Activated T-helper 1 cell treated with anti-CD3 and anti-CD28 coated beads, Interleukin-12 subunit alpha, Interleukin-12 subunit beta, Interleukin-2, Interleukin-4 antibody, amounts not matched to agents 30 ng/mL and 10 ng/mL and 1 ng/mL, durations not matched to agents 14 hours and 24 hours and 36 hours (primary cell): ENCODE measurements at regions not wholly inside any gene's neighbourhood (a gene's known extent, or its start where the extent isn't known, plus 50 kb on each side); places are given as distances from the start of the nearest gene placed in this dataset.
"Not testable (repeated sequence)": the region's sequence is repeated elsewhere in the genome, so short reads cannot be mapped to it uniquely, and the experiment has no call there.

Source experiments
- DNase-seq: peaks from one replicate; pipeline ENCODE4 v3.0.0; 2021; ENCODE audit warnings: low spot score
- H3K27ac Mint-ChIP-seq: one replicate; pipeline ENCODE4 v1.8.0; 2021; ENCODE audit warnings: mild to moderate bottlenecking, mixed read lengths
- H3K27me3 Mint-ChIP-seq: one replicate; pipeline ENCODE4 v1.8.0; 2022; ENCODE audit warnings: mild to moderate bottlenecking, moderate library complexity, mixed read lengths; ENCODE audit not compliant: insufficient read depth
- H3K36me3 Mint-ChIP-seq: one replicate; pipeline ENCODE4 v1.8.0; 2021; ENCODE audit warnings: low read depth, mixed read lengths
- H3K4me1 Mint-ChIP-seq: one replicate; pipeline ENCODE4 v1.8.0; 2021; ENCODE audit warnings: low read depth, mixed read lengths
- H3K4me3 Mint-ChIP-seq: one replicate; pipeline ENCODE4 v1.8.0; 2021; ENCODE audit warnings: mild to moderate bottlenecking, moderate library complexity, mixed read lengths
- H3K9me3 Mint-ChIP-seq: one replicate; pipeline ENCODE4 v1.8.0; 2021; ENCODE audit warnings: mixed read lengths
- intact Hi-C: fragments of 100-400 bp; cut with micrococcal nuclease; formaldehyde crosslinking; loops from one replicate; pipeline ENCODE4 v1.15.1; 2024

DNA sequence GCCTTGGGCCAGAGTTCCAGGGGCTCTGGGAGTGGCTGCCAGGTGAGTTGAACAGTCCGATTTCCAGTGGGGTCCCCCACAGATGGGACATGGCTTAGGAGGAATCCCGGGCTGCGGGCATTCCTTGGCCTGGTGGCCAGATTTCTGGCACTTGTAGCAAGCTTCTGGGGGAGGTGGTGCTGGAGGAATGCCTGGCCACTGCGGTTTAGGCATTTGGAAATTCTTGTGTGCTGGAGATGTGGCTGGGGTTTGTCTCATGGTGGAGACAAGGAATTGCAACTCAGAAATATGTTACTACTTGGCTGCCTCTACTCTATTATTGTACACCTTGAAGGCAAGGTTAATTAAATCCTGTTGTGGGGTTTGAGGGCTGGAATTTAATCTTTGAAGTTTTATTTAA, 779.8 kb downstream of the UQCRFS1 start:
- intact Hi-C loops, H3K4me3 Mint-ChIP-seq, H3K27ac Mint-ChIP-seq, H3K9me3 Mint-ChIP-seq, H3K27me3 Mint-ChIP-seq, H3K36me3 Mint-ChIP-seq, DNase-seq: not testable (repeated sequence)
- peaks cover 45% of the 10 kb centered on the region for H3K4me1 Mint-ChIP-seq

- H3K36me3 Mint-ChIP-seq, result no peaks in the 10 kb centered on the region
- intact Hi-C loops, result no loop called here
- peaks cover 26% of the 10 kb centered on the region for H3K4me1 Mint-ChIP-seq
- DNase-seq, result no peak
- H3K27ac Mint-ChIP-seq, result no peak overlapping the region
- no peaks in the 10 kb centered on the region for H3K9me3 Mint-ChIP-seq
- no peak overlapping the region for H3K4me3 Mint-ChIP-seq
- H3K27me3 Mint-ChIP-seq, result no peaks in the 10 kb centered on the region
These were observed 782.7 kb downstream of the UQCRFS1 start for GRCh38 chr19:28430214-28430613.

DNA sequence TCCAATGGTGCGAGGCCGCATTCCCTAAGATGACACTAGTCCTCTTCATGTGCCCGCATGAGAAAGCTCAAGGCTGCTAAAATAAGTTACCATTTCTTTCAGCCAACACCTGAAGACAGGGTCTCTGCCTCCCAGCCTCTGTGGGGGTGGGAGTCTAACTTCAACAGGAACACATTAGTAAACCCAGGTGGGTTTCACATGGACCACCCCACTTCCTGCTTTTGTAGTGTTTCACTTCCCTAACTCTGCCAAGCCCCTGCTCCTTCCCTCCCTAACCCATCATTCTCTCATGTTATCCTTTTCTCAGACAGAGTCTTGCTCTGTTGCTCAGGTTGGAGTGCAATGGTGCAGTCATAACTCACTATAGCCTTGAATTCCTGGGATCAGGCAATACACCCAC, 783.6 kb downstream of the UQCRFS1 start:
- Mint-ChIP-seq H3K4me3 (no peak overlapping the region), H3K9me3 (no peaks in the 10 kb centered on the region), H3K27me3 (no peaks in the 10 kb centered on the region), H3K27ac (no peak overlapping the region), H3K4me1 (peaks cover 24% of the 10 kb centered on the region), H3K36me3 (no peaks in the 10 kb centered on the region)
- intact Hi-C loops, result no loop called here
- no peak for DNase-seq

DNA sequence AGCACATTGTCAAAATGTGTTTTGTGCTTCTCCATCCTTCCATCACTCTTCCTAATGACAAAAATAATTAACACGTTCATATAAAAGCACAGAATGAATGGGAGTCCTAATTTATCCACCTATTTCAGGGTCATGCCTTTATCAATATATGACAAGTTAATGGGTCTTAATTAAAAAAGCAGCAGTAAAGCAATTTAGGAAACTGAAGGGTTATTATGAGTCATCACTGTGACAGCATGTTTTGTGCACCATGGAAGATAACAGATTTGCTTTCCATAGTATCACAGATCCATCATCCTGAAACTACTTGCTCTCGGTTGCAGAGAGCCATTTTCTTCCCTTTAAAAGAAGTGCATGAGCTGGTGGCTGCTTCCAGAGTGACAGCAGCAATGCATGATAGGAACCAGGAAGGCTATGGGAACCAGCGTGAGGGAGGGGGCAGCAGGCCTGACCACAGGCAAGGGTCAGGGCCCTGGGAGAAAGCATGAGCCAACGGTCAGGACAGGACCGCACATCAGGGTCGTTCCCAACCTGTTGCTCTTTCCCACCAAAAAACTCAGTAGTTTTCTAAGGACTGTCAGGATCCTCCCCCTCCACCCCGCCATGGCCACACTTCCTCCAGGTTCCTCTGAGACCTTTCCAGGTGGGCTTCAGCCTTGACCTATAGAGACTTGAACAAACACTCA, 784.1 kb downstream of the UQCRFS1 start:
- Mint-ChIP-seq H3K36me3 (no peaks in the 10 kb centered on the region), H3K4me3 (no peak overlapping the region), H3K27me3 (peaks cover 1% of the 10 kb centered on the region), H3K9me3 (no peaks in the 10 kb centered on the region), H3K4me1 (peaks cover 24% of the 10 kb centered on the region), H3K27ac (no peak overlapping the region)
- no peak for DNase-seq
- intact Hi-C loops, result no loop called here

- Mint-ChIP-seq H3K4me1 (peaks cover 24% of the 10 kb centered on the region), H3K27me3 (peaks cover 1% of the 10 kb centered on the region), H3K4me3 (no peak overlapping the region), H3K9me3 (no peaks in the 10 kb centered on the region), H3K36me3 (no peaks in the 10 kb centered on the region), H3K27ac (no peak overlapping the region)
- DNase-seq, result no peak
- intact Hi-C loops, result no loop called here
These were observed 785.4 kb downstream of the UQCRFS1 start for GRCh38 chr19:28427376-28428083.

DNA sequence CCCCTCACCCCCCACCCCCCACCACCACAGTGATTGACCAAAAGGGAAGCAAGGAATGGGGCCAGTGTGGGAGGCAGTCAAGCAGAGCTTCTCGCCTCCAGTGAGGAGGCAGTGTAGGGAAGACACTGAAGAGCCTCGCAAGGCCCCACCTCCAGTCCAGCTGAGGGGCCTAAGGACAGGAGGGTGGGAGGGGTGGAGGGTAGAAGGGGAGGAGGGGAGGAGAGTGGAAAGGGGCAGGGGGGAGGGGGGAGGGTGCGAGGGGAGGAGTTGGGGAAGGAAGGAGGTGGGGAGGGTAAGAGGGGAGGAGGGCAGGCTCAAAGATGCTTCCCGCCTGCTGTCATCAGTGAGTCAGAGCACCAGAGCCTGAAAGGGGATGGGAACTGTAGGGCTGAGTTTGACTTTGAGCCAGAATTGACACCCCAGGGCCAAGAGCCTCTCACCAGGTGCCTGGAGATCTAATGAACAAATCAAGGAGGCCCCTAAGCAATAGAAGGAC, 786.2 kb downstream of the UQCRFS1 start:
- Mint-ChIP-seq H3K27me3 (peaks cover 1% of the 10 kb centered on the region), H3K4me3 (no peak overlapping the region), H3K4me1 (peaks cover 30% of the 10 kb centered on the region), H3K36me3 (no peaks in the 10 kb centered on the region), H3K27ac (no peak overlapping the region), H3K9me3 (no peaks in the 10 kb centered on the region)
- intact Hi-C loops, result no loop called here
- no peak for DNase-seq

GRCh38 chr19:28426110-28426729, 786.7 kb downstream of the UQCRFS1 start:
- Mint-ChIP-seq H3K4me3 (no peak overlapping the region), H3K4me1 (peaks cover 36% of the 10 kb centered on the region), H3K36me3 (no peaks in the 10 kb centered on the region), H3K27me3 (peaks cover 1% of the 10 kb centered on the region), H3K9me3 (no peaks in the 10 kb centered on the region), H3K27ac (no peak overlapping the region)
- no peak for DNase-seq
- intact Hi-C loops, result no loop called here

DNA sequence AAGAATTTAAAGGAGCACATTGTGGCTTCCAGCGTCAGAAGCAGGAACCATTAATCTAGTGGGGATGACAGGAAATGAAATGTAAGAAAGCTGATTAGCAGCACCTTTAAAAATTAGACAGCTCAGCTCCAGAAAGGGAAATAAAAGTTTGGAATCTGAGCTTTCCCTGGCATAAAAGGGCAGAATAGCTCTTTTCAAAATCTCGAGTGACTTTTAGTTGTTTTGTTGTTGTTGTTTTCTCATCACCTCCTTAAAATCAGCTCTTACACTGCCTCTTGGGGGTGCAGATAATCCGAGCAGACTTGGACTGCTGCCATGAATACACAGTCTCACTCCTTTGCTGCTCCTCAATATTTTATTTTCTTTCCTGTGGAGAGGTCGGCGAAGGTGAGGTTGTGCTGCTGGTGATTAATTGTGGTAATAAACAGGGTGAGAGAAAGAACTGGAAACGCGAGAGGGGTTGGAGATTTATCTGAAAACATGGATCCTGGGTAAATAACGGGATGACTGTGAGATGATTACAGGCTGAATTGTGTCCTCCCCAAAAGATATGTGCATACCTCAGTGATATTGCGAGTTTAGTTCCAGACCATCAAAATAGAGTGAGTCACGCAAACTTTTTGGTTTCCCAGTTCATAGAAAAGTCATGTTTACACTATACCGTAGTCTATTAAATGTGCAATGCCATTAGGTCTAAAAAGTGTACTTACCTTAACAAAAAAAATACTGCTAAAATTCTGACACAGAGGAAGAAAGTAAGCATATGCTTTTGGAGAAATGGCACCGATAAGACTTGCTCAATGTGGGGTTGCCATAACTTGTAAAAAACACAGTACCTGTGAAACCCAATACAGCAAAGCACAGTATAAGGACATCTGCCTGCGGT, 787.7 kb downstream of the UQCRFS1 start:
- intact Hi-C loops, result no loop called here
- H3K4me1 Mint-ChIP-seq, result peaks cover 39% of the 10 kb centered on the region
- H3K36me3 Mint-ChIP-seq, result no peaks in the 10 kb centered on the region
- H3K9me3 Mint-ChIP-seq, result no peaks in the 10 kb centered on the region
- no peak for DNase-seq
- H3K27me3 Mint-ChIP-seq, result peaks cover 1% of the 10 kb centered on the region
- no peak overlapping the region for H3K27ac Mint-ChIP-seq
- no peak overlapping the region for H3K4me3 Mint-ChIP-seq

- H3K9me3 Mint-ChIP-seq, result no peaks in the 10 kb centered on the region
- no peaks in the 10 kb centered on the region for H3K36me3 Mint-ChIP-seq
- peaks cover 39% of the 10 kb centered on the region for H3K4me1 Mint-ChIP-seq
- intact Hi-C loops, result no loop called here
- no peak for DNase-seq
- H3K27me3 Mint-ChIP-seq, result peaks cover 1% of the 10 kb centered on the region
- no peak overlapping the region for H3K27ac Mint-ChIP-seq
- no peak overlapping the region for H3K4me3 Mint-ChIP-seq
These were observed 788.3 kb downstream of the UQCRFS1 start for GRCh38 chr19:28424662-28425045.

- no peak for DNase-seq
- Mint-ChIP-seq H3K27me3 (peaks cover 1% of the 10 kb centered on the region), H3K36me3 (no peaks in the 10 kb centered on the region), H3K27ac (no peak overlapping the region), H3K4me1 (peaks cover 39% of the 10 kb centered on the region), H3K4me3 (no peak overlapping the region), H3K9me3 (no peaks in the 10 kb centered on the region)
- intact Hi-C loops, result no loop called here
These were observed 788.9 kb downstream of the UQCRFS1 start for GRCh38 chr19:28424077-28424476.

DNA sequence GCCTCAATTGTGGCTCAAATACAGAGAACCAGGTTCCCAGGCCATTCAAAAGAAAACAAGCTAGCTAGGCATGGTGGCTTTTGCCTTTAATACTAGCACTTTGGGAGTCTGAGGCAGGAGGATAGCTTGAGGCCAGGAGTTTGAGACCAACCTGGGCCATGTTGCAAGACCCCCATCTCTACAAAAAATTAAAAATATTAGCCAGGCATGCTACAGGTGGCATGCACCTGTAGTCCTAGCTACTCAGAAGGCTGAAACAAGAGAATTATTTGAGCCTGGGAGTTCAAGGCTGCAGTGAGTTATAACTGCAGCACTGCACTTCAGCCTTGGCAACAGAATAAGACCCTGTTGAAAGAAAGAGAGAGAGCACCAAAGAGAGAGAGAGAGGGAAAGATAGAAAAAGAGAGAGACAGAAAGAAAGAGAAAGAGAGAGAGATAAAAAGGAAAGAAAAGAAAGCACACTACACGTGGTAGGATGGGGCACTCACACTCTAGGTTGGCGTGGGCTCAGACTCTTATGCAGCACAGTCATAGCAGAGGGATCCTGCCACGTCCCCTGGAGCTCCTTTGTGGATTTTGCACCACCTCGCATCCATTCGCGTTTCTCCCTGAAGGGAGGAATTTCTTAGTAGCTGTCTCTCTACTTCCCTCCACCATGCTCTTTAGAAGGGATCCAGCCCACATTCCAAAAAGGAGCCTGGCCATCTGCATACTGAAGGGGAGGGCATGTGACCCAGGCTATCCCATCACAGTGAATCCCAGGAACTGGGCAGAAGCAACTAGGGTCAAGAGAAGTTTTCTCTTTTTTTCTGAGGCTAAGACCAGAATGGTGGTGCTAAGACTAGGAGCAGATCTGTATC, 789.9 kb downstream of the UQCRFS1 start:
- intact Hi-C loops, result no loop called here
- Mint-ChIP-seq H3K4me3 (no peak overlapping the region), H3K9me3 (no peaks in the 10 kb centered on the region), H3K36me3 (no peaks in the 10 kb centered on the region), H3K27me3 (peaks cover 1% of the 10 kb centered on the region), H3K4me1 (peaks cover 33% of the 10 kb centered on the region), H3K27ac (no peak overlapping the region)
- DNase-seq, result no peak

- no peak for DNase-seq
- Mint-ChIP-seq H3K4me3 (no peak overlapping the region), H3K9me3 (no peaks in the 10 kb centered on the region), H3K4me1 (peaks cover 26% of the 10 kb centered on the region), H3K27me3 (peaks cover 1% of the 10 kb centered on the region), H3K27ac (no peak overlapping the region), H3K36me3 (no peaks in the 10 kb centered on the region)
- intact Hi-C loops, result no loop called here
These were observed 790.9 kb downstream of the UQCRFS1 start for GRCh38 chr19:28422046-28422445.
